Neural progenitor cell (in vitro differentiated cells): ENCODE measurements at regions not wholly inside any gene's neighbourhood (a gene's known extent, or its start where the extent isn't known, plus 50 kb on each side); places are given as distances from the start of the nearest gene placed in this dataset.

Experiments
- DNase-seq: peaks from one replicate; pipeline ENCODE4 v3.0.0-alpha.2; 2016; ENCODE audit warnings: low spot score
- H2AFZ ChIP-seq: fragments of 200-600 bp; sonication (generic); replicated peaks from 2 replicates; pipeline ENCODE4 v1.6.1; 2016; ENCODE audit warnings: antibody characterized with exemption
- H3F3A ChIP-seq: fragments of 200-600 bp; sonication (generic); 2 replicates; pipeline ENCODE4 v1.6.1; 2016; ENCODE audit warnings: antibody characterized with exemption, low read depth
- H3K27ac ChIP-seq: fragments of 200-600 bp; sonication (generic); 2 replicates; pipeline ENCODE4 v1.5.1; 2016; ENCODE audit warnings: mild to moderate bottlenecking
- H3K27me3 ChIP-seq: fragments of 200-600 bp; sonication (generic); 2 replicates; pipeline ENCODE4 v1.6.1; 2016; ENCODE audit warnings: mild to moderate bottlenecking, moderate library complexity
- H3K36me3 ChIP-seq: fragments of 200-600 bp; sonication (generic); 2 replicates; pipeline ENCODE4 v1.5.1; 2016
- H3K4me1 ChIP-seq: fragments of 200-600 bp; sonication (generic); 2 replicates; pipeline ENCODE4 v1.6.1; 2016; ENCODE audit warnings: mixed run types
- H3K4me2 ChIP-seq: fragments of 200-600 bp; sonication (generic); 2 replicates; pipeline ENCODE4 v1.6.1; 2016
- H3K4me3 ChIP-seq: fragments of 200-600 bp; sonication (generic); 2 replicates; pipeline ENCODE4 v1.5.1; 2016
- H3K79me2 ChIP-seq: fragments of 200-600 bp; sonication (generic); 2 replicates; pipeline ENCODE4 v1.6.1; 2016; ENCODE audit warnings: low read depth
- H3K9ac ChIP-seq: fragments of 200-600 bp; sonication (generic); 2 replicates; pipeline ENCODE4 v1.6.1; 2016
- H3K9me3 ChIP-seq: fragments of 200-600 bp; sonication (generic); 2 replicates; pipeline ENCODE4 v1.5.1; 2016; ENCODE audit warnings: low read depth
- H4K20me1 ChIP-seq: fragments of 200-600 bp; sonication (generic); 2 replicates; pipeline ENCODE4 v1.6.1; 2016; ENCODE audit warnings: low read depth
- H3K27ac Mint-ChIP-seq: 3 replicates; pipeline ENCODE4 v1.8.0; 2021; ENCODE audit warnings: mixed read lengths
- H3K27me3 Mint-ChIP-seq: 2 replicates; pipeline ENCODE4 v1.8.0; 2022; ENCODE audit warnings: low read depth, mild to moderate bottlenecking, inconsistent platforms, moderate library complexity, mixed read lengths; ENCODE audit not compliant: insufficient read depth
- H3K36me3 Mint-ChIP-seq: 3 replicates; pipeline ENCODE4 v1.8.0; 2021; ENCODE audit warnings: mixed read lengths
- H3K4me1 Mint-ChIP-seq: 3 replicates; pipeline ENCODE4 v1.8.0; 2021; ENCODE audit warnings: mixed read lengths
- H3K4me3 Mint-ChIP-seq: 3 replicates; pipeline ENCODE4 v1.8.0; 2021; ENCODE audit warnings: mild to moderate bottlenecking, moderate library complexity, mixed read lengths
- H3K9me3 Mint-ChIP-seq: 3 replicates; pipeline ENCODE4 v1.8.0; 2020; ENCODE audit warnings: mixed read lengths
- CTCF ChIP-seq: fragments of 200-600 bp; sonication (generic); IDR thresholded peaks from 2 replicates; pipeline ENCODE4 v1.5.1; 2017; ENCODE audit warnings: antibody characterized with exemption, mild to moderate bottlenecking
- EZH2 ChIP-seq: fragments of 200-600 bp; sonication (generic); IDR thresholded peaks from 2 replicates; pipeline ENCODE4 v1.6.1; 2017; ENCODE audit warnings: antibody characterized with exemption, mild to moderate bottlenecking, moderate library complexity
- EZH2phosphoT487 ChIP-seq: fragments of 200-600 bp; sonication (generic); IDR thresholded peaks from 2 replicates; pipeline ENCODE4 v1.6.1; 2017; ENCODE audit warnings: antibody characterized with exemption

- DNase-seq: peak; percentile 34
- TF ChIP-seq EZH2 (no peak), CTCF (no peak), EZH2phosphoT487 (no peak)
- peaks cover 2% of the 10 kb centered on the region for H3K27me3 Mint-ChIP-seq
- H3K79me2 ChIP-seq: no peaks in the 10 kb centered on the region
- no peaks in the 10 kb centered on the region for H4K20me1 ChIP-seq
- no peak overlapping the region for H3K27ac Mint-ChIP-seq
- H3K27ac ChIP-seq: no peak overlapping the region
- no peak overlapping the region for H3K9ac ChIP-seq
- peaks cover 2% of the 10 kb centered on the region for H3K9me3 Mint-ChIP-seq
- peaks cover 25% of the 10 kb centered on the region for H3K4me1 ChIP-seq
- peaks cover 27% of the 10 kb centered on the region for H3F3A ChIP-seq
- no peaks in the 10 kb centered on the region for H3K36me3 Mint-ChIP-seq
- H3K36me3 ChIP-seq: no peaks in the 10 kb centered on the region
- H3K4me1 Mint-ChIP-seq: no peaks in the 10 kb centered on the region
- no peaks in the 10 kb centered on the region for H3K9me3 ChIP-seq
- no peaks in the 10 kb centered on the region for H3K27me3 ChIP-seq
- H3K4me2 ChIP-seq: peak overlapping the region; percentile 8
- H2AFZ ChIP-seq: no peak overlapping the region
- no peak overlapping the region for H3K4me3 ChIP-seq
- H3K4me3 Mint-ChIP-seq: no peak overlapping the region
Observed at GRCh38 chr9:7239708-7240107, 481.9 kb downstream of the KDM4C start.

GRCh38 chr9:7238247-7238637, 480.5 kb downstream of the KDM4C start:
- H3K4me3 Mint-ChIP-seq: no peak overlapping the region
- no peak overlapping the region for H3K9ac ChIP-seq
- H3K36me3 Mint-ChIP-seq: no peaks in the 10 kb centered on the region
- H3K79me2 ChIP-seq: no peaks in the 10 kb centered on the region
- H3K4me1 ChIP-seq: peaks cover 25% of the 10 kb centered on the region
- TF ChIP-seq EZH2 (no peak), EZH2phosphoT487 (no peak), CTCF (no peak)
- H3K4me1 Mint-ChIP-seq: no peaks in the 10 kb centered on the region
- H3K9me3 ChIP-seq: no peaks in the 10 kb centered on the region
- no peak for DNase-seq
- H3K27me3 ChIP-seq: no peaks in the 10 kb centered on the region
- H3K27ac ChIP-seq: no peak overlapping the region
- no peak overlapping the region for H3K4me3 ChIP-seq
- no peak overlapping the region for H3K27ac Mint-ChIP-seq
- H3K4me2 ChIP-seq: no peak overlapping the region
- H2AFZ ChIP-seq: no peak overlapping the region
- H3K27me3 Mint-ChIP-seq: peaks cover 2% of the 10 kb centered on the region
- peaks cover 28% of the 10 kb centered on the region for H3F3A ChIP-seq
- H3K36me3 ChIP-seq: no peaks in the 10 kb centered on the region
- H3K9me3 Mint-ChIP-seq: peaks cover 5% of the 10 kb centered on the region
- H4K20me1 ChIP-seq: no peaks in the 10 kb centered on the region

DNA sequence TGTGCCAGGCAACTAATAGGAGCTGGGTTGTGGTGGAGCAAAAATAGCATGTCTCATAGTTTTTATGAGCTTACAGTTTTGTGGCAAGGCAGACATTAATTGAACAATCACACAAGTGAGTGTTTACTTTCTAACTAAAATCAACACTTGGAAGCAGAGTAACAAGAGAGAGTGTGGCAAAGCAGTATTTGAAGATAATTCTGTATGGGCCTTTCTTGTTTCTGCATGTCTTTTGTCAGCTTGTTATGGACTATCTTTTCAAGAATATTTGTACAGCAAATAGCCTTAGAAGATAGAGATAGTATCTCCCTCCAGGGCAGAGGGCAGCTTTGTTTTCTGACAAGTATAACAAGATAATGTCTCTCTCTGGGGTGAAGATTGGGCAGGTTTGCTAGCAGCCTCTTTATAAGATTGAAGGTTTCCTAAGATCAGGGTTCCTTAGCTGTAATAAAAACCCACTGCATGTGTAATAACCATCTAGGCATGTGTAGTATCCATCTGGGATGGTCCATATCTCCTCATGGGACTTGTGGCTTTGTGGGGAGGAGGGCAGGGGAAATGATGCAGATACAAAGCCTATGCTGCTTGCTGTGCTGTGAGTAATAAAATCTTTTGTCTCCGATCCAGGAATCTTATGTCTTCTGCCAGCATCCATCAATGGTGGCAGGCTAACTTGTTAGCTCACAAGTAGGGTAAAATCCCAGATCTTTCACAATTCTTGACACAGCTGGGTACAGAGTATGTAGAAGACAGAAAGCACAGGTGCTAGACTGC, 479.9 kb downstream of the KDM4C start:
- peaks cover 28% of the 10 kb centered on the region for H3F3A ChIP-seq
- no peak overlapping the region for H3K9ac ChIP-seq
- no peak overlapping the region for H3K4me2 ChIP-seq
- H2AFZ ChIP-seq: no peak overlapping the region
- H3K36me3 Mint-ChIP-seq: no peaks in the 10 kb centered on the region
- no peak overlapping the region for H3K4me3 ChIP-seq
- no peaks in the 10 kb centered on the region for H3K36me3 ChIP-seq
- no peak for DNase-seq
- no peaks in the 10 kb centered on the region for H3K4me1 Mint-ChIP-seq
- H3K9me3 Mint-ChIP-seq: peaks cover 5% of the 10 kb centered on the region
- H3K27ac ChIP-seq: no peak overlapping the region
- H3K27me3 Mint-ChIP-seq: peaks cover 2% of the 10 kb centered on the region
- TF ChIP-seq EZH2phosphoT487: no peak
- TF ChIP-seq EZH2: no peak
- TF ChIP-seq CTCF: no peak
- H3K27ac Mint-ChIP-seq: no peak overlapping the region
- H3K79me2 ChIP-seq: no peaks in the 10 kb centered on the region
- no peaks in the 10 kb centered on the region for H4K20me1 ChIP-seq
- H3K4me1 ChIP-seq: peaks cover 25% of the 10 kb centered on the region
- H3K4me3 Mint-ChIP-seq: no peak overlapping the region
- no peaks in the 10 kb centered on the region for H3K9me3 ChIP-seq
- H3K27me3 ChIP-seq: no peaks in the 10 kb centered on the region
